GM12874 (cell line): ENCODE measurements at regions not wholly inside any gene's neighbourhood (a gene's known extent, or its start where the extent isn't known, plus 50 kb on each side); places are given as distances from the start of the nearest gene placed in this dataset.

ENCODE experiments used
- CTCF ChIP-seq: IDR thresholded peaks from 2 replicates; pipeline ENCODE4 v1.5.1; 2011; ENCODE audit warnings: low read depth, mild to moderate bottlenecking, control low read depth, low read length, moderate library complexity; ENCODE audit not compliant: insufficient read depth

GRCh38 chr6:2546901-2547300, 203.8 kb downstream of the MYLK4 start:
- no peak for TF ChIP-seq CTCF

GRCh38 chr6:2545383-2546038, 205.2 kb downstream of the MYLK4 start:
- no peak for TF ChIP-seq CTCF

- TF ChIP-seq CTCF = no peak
Observed at GRCh38 chr6:2543321-2543720, 207.4 kb downstream of the MYLK4 start.

GRCh38 chr6:2542858-2543218, 207.9 kb downstream of the MYLK4 start:
- no peak for TF ChIP-seq CTCF

GRCh38 chr6:2542101-2542857, 208.4 kb downstream of the MYLK4 start:
- TF ChIP-seq CTCF = no peak

GRCh38 chr6:2536451-2536850, 214.3 kb downstream of the MYLK4 start:
- no peak for TF ChIP-seq CTCF

- no peak for TF ChIP-seq CTCF
Observed at GRCh38 chr6:2535506-2535905, 215.2 kb downstream of the MYLK4 start.
